ENCODE measurements at regions not wholly inside any gene's neighbourhood (a gene's known extent, or its start where the extent isn't known, plus 50 kb on each side); places are given as distances from the start of the nearest gene placed in this dataset.

DNA sequence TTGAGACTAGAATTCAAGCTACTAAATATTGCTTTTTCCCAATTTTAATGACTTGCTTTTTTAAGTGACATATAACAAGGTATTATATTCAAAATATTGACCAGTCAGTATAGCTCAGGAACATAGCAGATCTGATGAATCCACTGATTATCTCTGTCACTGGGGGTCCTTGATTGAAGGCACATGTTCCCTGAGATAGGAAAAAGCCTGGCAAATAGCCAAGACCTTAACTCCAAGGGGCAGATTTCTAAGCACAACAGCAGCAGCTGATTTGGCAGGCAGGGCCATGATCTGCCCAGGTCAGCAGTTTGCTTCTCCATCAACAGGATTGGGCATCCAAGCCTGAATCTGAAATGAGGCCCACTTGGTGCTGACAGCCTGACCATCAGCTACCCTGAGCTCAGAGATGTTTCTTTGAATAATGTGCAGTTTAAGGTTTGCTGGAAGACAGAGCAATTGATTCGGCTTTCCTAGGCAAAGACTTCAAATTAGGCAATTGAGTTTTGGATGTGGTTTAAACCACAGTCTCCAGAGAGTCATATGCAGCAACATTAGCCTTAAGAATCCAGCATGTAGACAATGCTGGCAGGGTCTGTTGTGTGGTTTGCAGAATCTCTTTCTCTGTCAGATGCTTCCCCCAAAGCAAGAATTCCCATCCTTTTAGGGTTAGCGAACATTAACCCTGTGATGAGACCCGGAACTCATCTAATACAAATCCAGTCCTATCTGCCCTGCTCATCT lies 352.6 kb downstream of the ADRA2A start:
- TF ChIP-seq RAD21 (IDR thresholded peaks at IDR 0.05; ENCODE audit: low read length) = no peak
- TF ChIP-seq, protein P1, sequence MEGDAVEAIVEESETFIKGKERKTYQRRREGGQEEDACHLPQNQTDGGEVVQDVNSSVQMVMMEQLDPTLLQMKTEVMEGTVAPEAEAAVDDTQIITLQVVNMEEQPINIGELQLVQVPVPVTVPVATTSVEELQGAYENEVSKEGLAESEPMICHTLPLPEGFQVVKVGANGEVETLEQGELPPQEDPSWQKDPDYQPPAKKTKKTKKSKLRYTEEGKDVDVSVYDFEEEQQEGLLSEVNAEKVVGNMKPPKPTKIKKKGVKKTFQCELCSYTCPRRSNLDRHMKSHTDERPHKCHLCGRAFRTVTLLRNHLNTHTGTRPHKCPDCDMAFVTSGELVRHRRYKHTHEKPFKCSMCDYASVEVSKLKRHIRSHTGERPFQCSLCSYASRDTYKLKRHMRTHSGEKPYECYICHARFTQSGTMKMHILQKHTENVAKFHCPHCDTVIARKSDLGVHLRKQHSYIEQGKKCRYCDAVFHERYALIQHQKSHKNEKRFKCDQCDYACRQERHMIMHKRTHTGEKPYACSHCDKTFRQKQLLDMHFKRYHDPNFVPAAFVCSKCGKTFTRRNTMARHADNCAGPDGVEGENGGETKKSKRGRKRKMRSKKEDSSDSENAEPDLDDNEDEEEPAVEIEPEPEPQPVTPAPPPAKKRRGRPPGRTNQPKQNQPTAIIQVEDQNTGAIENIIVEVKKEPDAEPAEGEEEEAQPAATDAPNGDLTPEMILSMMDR (conservative IDR thresholded peaks at IDR 0.05; ENCODE audit: low read depth, low read length) = no peak
- TF ChIP-seq MAFK (IDR thresholded peaks at IDR 0.05; ENCODE audit: low read depth, low read length) = no peak
- TF ChIP-seq POLR2A (IDR thresholded peaks at IDR 0.05; ENCODE audit: low read depth, low read length) = no peak
- no peak for TF ChIP-seq MXI1 (IDR thresholded peaks at IDR 0.05; ENCODE audit: borderline replicate concordance, low read depth, low read length)
- TF ChIP-seq SMC3 (IDR thresholded peaks at IDR 0.05; ENCODE audit: low read depth, low read length) = no peak
- no peak for TF ChIP-seq CEBPB (IDR thresholded peaks at IDR 0.05; ENCODE audit: low read depth, low read length)
- TF ChIP-seq RFX5 (IDR thresholded peaks at IDR 0.05; ENCODE audit: low read depth, low read length) = no peak
- no peak for TF ChIP-seq MAZ (IDR thresholded peaks at IDR 0.05; ENCODE audit: borderline replicate concordance, low read depth, low read length)
- no peak for TF ChIP-seq CHD1 (IDR thresholded peaks at IDR 0.05; ENCODE audit: low read depth, low read length)
- TF ChIP-seq, protein P2, sequence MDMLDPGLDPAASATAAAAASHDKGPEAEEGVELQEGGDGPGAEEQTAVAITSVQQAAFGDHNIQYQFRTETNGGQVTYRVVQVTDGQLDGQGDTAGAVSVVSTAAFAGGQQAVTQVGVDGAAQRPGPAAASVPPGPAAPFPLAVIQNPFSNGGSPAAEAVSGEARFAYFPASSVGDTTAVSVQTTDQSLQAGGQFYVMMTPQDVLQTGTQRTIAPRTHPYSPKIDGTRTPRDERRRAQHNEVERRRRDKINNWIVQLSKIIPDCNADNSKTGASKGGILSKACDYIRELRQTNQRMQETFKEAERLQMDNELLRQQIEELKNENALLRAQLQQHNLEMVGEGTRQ (IDR thresholded peaks at IDR 0.05; ENCODE audit: low read depth, low read length) = no peak
- TF ChIP-seq BHLHE40 (IDR thresholded peaks at IDR 0.05; ENCODE audit: low read depth, low read length) = no peak
- TF ChIP-seq RCOR1 (IDR thresholded peaks at IDR 0.05; ENCODE audit: insufficient replicate concordance, low read length) = no peak
- TF ChIP-seq, protein P3, sequence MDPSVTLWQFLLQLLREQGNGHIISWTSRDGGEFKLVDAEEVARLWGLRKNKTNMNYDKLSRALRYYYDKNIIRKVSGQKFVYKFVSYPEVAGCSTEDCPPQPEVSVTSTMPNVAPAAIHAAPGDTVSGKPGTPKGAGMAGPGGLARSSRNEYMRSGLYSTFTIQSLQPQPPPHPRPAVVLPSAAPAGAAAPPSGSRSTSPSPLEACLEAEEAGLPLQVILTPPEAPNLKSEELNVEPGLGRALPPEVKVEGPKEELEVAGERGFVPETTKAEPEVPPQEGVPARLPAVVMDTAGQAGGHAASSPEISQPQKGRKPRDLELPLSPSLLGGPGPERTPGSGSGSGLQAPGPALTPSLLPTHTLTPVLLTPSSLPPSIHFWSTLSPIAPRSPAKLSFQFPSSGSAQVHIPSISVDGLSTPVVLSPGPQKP (IDR thresholded peaks at IDR 0.05; ENCODE audit: borderline replicate concordance, low read depth, low read length) = no peak
